ENCODE measurements at regions not wholly inside any gene's neighbourhood (a gene's known extent, or its start where the extent isn't known, plus 50 kb on each side); places are given as distances from the start of the nearest gene placed in this dataset.
A peak's percentile ranks its signal among the peaks of the same experiment; 100 is the strongest.

DNA sequence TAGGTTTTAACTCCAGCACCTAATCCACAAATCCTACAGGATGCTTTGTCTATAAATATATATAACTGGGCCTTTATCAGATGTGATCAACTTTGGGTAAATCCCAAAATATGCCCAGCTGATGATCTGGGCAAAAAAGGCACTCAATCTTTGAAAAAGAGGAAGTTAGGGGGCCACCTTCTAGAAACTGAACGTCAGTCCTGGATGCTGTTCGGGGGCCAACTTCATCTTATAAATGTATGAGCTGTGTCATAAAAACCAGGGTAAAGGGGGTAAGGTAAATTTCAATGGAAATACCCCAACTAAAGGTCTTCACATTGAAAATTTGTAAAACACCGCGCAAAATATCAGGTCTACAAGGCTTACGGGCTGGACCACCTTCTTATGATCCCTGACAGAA, 264.4 kb upstream of the UBE2E2 start:
- no peaks in the 10 kb centered on the region for H3K4me1 Mint-ChIP-seq
- H3K36me3 Mint-ChIP-seq (ENCODE audit: low read depth), result no peaks in the 10 kb centered on the region
- H3K4me3 Mint-ChIP-seq, result no peak overlapping the region
- H3K27ac Mint-ChIP-seq, result no peak overlapping the region
- H3K9me3 Mint-ChIP-seq, result peaks cover 6% of the 10 kb centered on the region
- H3K27me3 Mint-ChIP-seq, result no peaks in the 10 kb centered on the region
- ATAC-seq (replicated peaks), result no peak

DNA sequence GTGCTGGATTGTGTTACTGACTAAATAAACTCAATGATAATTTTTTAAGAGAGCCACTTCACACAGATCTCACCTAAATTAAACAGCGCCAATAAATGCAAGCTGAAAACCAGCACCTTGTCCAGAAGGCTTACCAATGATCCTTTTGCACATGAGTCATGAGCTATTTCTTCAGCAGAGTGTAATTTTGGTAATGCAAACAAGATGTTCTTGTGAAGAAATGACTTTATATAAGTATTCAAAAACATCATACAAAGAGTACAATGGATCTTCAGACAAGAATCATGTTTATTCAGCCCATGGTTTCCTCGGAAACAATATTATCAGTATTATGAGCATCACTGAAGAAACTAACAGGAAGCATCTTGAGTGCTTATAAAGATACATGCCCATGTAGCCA, 263.8 kb upstream of the UBE2E2 start:
- Mint-ChIP-seq H3K9me3 (peaks cover 6% of the 10 kb centered on the region), H3K27ac (no peak overlapping the region), H3K27me3 (no peaks in the 10 kb centered on the region), H3K4me1 (no peaks in the 10 kb centered on the region), H3K4me3 (no peak overlapping the region), H3K36me3 (ENCODE audit: low read depth) (no peaks in the 10 kb centered on the region)
- no peak for ATAC-seq (replicated peaks)

DNA sequence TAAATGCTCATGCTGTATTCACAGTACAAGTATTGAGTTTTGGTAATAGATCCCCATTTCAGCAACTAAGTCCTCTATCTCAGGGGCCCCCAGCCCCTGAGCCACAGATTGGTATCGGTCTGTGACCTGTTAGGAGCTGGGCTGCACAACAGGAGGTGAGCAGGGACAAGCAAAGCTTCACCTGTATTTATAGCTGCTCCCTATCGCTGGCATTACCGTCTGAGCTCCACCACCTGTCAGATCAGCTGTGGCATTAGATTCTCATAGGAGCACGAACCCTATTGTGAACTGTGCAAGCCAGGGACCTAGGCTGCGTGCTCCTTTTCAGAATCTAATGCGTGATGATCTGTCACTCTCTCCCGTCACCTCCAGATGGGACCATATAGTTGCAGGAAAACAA, 262.8 kb upstream of the UBE2E2 start:
- H3K9me3 Mint-ChIP-seq, result peaks cover 7% of the 10 kb centered on the region
- no peak overlapping the region for H3K27ac Mint-ChIP-seq
- no peak for ATAC-seq (replicated peaks)
- no peak overlapping the region for H3K4me3 Mint-ChIP-seq
- no peaks in the 10 kb centered on the region for H3K27me3 Mint-ChIP-seq
- no peaks in the 10 kb centered on the region for H3K4me1 Mint-ChIP-seq
- no peaks in the 10 kb centered on the region for H3K36me3 Mint-ChIP-seq (ENCODE audit: low read depth)

DNA sequence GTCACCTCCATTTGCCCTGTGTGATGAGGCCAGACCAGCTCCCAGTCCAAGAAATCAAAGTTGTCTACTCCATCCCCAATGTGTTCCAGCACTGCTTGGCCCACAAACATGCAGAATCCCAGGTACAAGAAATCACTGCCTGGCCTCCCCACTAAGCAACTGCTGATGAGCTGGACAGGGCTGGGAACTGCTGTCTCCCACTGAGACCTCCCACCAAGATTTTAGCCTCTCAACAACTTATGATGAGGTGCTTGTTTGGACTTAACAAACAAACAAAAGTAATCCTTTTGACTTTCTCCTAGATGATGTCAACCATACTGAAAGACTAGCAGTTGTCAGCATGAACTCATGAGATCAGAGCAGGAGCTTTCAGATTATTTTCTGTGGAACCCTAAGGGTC, 260.1 kb upstream of the UBE2E2 start:
- Mint-ChIP-seq H3K4me1 (no peaks in the 10 kb centered on the region), H3K27ac (no peak overlapping the region), H3K9me3 (peaks cover 12% of the 10 kb centered on the region), H3K27me3 (no peaks in the 10 kb centered on the region), H3K36me3 (ENCODE audit: low read depth) (no peaks in the 10 kb centered on the region), H3K4me3 (no peak overlapping the region)
- ATAC-seq (replicated peaks), result no peak

DNA sequence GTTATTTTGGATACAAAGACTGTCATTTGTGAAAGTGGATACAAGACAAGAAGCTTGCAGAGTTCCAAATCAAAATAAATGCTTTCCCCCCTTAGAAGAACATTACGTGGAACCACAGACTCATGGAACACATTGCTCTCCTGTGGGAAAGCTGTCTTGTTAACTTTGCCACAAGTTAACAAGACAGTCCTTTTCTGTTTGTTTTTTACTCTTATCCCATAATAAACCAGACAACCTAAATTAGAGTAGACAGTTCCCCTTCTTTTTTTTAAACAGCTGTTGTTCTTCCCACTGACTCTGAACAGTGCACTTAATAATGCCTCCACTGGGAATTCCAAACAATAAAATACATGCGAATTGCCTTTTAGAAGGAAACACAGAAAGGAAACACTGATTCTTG, 255.3 kb upstream of the UBE2E2 start:
- no peaks in the 10 kb centered on the region for H3K27me3 Mint-ChIP-seq
- ATAC-seq (replicated peaks), result no peak
- H3K4me1 Mint-ChIP-seq, result no peaks in the 10 kb centered on the region
- peaks cover 7% of the 10 kb centered on the region for H3K9me3 Mint-ChIP-seq
- H3K27ac Mint-ChIP-seq, result no peak overlapping the region
- H3K36me3 Mint-ChIP-seq (ENCODE audit: low read depth), result no peaks in the 10 kb centered on the region
- no peak overlapping the region for H3K4me3 Mint-ChIP-seq

DNA sequence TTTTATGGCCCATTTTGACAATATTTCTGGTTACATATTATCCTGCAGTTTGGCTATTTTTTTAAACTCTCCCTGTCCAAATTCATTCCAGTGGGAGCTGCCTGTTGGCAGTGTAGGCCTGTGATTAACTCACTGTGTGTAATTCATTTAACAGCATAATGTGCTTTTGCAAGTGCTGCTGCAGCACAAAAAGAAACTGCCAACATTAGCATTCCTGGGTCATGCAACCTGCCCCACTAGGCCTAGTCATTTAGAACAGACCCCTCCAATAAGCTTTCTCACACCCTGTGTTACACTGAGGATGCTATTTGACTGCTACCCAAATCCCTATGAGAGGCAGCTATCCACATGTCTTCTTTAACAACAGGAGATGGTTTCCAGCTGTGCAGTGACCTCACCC, 251.2 kb upstream of the UBE2E2 start:
- Mint-ChIP-seq H3K27me3 (no peaks in the 10 kb centered on the region), H3K9me3 (peaks cover 4% of the 10 kb centered on the region), H3K27ac (no peak overlapping the region), H3K4me3 (no peak overlapping the region), H3K4me1 (no peaks in the 10 kb centered on the region), H3K36me3 (ENCODE audit: low read depth) (no peaks in the 10 kb centered on the region)
- no peak for ATAC-seq (replicated peaks)

DNA sequence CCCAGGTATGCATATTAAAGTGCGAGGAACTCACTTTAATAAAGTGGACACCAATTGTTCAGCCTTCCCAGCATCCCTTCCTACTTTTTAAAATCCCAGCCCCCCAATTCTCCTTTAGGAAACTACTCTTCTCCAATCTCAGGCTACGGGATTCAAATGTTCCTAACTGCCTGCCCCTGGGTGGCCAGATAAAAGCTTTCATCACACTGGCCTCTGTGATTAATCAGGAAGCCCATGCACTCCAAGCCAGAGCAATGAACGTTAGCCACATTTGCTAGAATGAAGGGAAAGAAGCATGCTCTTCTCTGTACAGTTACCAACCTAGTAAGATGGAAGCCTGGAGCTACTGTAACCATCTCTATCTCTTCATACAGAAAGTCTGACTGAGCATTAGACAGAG, 250.3 kb upstream of the UBE2E2 start:
- Mint-ChIP-seq H3K4me3 (no peak overlapping the region), H3K4me1 (no peaks in the 10 kb centered on the region)

DNA sequence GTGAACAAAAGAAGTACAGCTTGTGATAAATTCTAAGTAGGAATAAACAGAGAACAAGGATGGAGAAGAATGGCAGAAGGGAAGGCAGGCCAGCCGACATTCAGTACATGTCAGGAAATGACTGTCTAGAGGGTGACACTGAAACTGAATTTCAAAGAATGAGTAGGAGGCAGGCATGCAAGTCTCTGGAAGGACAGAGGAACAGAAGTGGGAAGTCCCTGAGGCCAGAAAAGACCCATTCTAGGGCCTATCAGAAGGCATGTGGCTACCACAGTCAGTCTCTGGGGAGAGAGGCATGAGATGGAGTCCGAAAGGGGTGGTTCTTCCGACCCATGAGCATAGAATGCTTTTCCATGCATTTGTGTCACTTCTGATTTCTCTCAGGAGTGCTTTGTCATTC, 243.5 kb upstream of the UBE2E2 start:
- H3K27me3 Mint-ChIP-seq, result no peaks in the 10 kb centered on the region
- ATAC-seq (replicated peaks), result peak; percentile 39

More for the DNA sequence above, 250.3 kb upstream of the UBE2E2 start:
- H3K9me3 Mint-ChIP-seq, result peaks cover 4% of the 10 kb centered on the region
- H3K27me3 Mint-ChIP-seq, result no peaks in the 10 kb centered on the region
- H3K27ac Mint-ChIP-seq, result no peak overlapping the region
- H3K36me3 Mint-ChIP-seq (ENCODE audit: low read depth), result no peaks in the 10 kb centered on the region
- no peak for ATAC-seq (replicated peaks)

DNA sequence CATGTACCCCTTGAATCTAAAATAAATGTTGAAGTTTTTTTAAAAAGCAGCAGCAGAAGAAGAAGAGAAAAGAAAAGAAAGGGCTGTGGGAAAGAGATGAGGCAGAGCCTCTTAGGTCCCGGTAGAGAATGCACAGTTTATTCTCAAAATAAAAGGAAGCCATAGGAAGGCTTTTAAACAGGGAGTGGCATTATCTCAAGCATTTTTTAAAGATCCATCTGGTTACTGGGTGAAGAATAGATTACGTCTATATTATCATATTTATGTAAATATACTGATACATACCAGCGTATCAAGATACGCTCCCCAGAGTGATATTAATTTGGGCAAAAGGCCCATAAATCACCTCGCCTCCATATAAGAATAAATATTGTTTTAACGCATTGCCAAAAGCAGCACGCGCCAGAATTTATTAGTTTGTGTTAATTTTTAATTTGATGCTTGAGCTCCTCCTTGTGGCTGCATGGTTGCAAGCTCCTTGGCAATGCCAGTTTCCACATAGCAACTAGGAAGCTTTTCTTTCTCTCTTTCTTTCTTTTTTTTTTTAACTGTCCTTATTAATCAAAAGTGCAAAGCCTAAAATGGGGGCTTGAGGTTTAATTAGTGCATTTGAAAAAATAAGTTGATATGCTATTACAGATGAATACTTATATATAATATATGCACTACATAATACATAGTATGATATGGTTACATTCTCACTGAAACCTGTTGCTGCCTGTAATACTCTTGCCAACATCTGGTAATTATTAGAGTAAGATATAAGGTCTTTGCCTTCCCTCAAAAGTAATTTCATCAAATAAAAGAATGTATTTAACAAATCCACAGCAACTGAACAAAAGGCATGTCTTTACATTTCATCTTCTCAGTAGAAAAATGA, 242.8 kb upstream of the UBE2E2 start:
- H3K4me1 Mint-ChIP-seq, result no peaks in the 10 kb centered on the region
- H3K27ac Mint-ChIP-seq, result no peak overlapping the region
- H3K36me3 Mint-ChIP-seq (ENCODE audit: low read depth), result no peaks in the 10 kb centered on the region
- no peaks in the 10 kb centered on the region for H3K27me3 Mint-ChIP-seq
- H3K4me3 Mint-ChIP-seq, result no peak overlapping the region
- ATAC-seq (replicated peaks), result no peak
- H3K9me3 Mint-ChIP-seq, result no peaks in the 10 kb centered on the region

More for the DNA sequence above, 243.5 kb upstream of the UBE2E2 start:
- Mint-ChIP-seq H3K9me3 (no peaks in the 10 kb centered on the region), H3K4me3 (no peak overlapping the region), H3K4me1 (no peaks in the 10 kb centered on the region), H3K36me3 (ENCODE audit: low read depth) (no peaks in the 10 kb centered on the region), H3K27ac (no peak overlapping the region)

DNA sequence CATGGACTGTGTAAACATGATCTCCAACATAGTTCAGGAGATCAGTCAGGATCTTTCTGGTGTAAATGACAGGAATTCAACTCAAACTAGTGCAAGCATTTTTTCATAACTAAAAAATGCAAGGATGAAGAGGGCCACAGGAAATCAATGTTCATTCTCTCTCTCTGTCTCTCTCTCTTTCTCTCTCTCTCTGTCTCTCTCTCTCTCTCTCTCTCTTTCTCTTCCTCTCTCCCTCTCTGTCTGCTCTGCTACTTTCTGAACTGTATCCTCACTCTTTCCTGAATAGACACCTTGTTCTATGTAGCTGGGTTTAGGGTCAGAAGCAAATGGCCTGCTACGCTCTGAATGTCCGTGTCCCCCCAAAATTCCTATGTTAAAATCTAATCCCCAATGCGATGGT, 240.9 kb upstream of the UBE2E2 start:
- Mint-ChIP-seq H3K27ac (no peak overlapping the region), H3K27me3 (no peaks in the 10 kb centered on the region), H3K36me3 (ENCODE audit: low read depth) (no peaks in the 10 kb centered on the region), H3K4me1 (no peaks in the 10 kb centered on the region), H3K9me3 (no peaks in the 10 kb centered on the region), H3K4me3 (no peak overlapping the region)
- ATAC-seq (replicated peaks), result no peak

DNA sequence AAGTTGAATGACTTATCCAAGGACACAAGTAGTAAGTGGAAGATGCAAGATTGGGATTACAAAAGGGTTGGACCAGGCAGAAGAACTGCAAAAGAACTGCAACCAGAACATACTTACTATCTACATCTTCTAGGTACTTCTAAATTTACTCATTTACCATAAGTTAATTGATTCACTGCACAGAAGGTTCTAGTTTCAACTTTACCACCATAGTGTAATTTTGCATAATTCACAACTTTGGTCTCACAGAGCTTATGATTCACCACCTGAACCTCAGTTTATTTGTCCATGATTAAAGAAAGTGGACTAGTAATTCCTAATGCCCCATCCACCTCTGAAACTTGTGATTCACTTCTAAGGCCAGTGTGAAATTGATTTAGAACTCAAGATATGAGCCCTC, 236.8 kb upstream of the UBE2E2 start:
- Mint-ChIP-seq H3K4me3 (no peak overlapping the region), H3K9me3 (peaks cover 3% of the 10 kb centered on the region), H3K27ac (no peak overlapping the region), H3K36me3 (ENCODE audit: low read depth) (no peaks in the 10 kb centered on the region), H3K27me3 (no peaks in the 10 kb centered on the region), H3K4me1 (no peaks in the 10 kb centered on the region)
- no peak for ATAC-seq (replicated peaks)

DNA sequence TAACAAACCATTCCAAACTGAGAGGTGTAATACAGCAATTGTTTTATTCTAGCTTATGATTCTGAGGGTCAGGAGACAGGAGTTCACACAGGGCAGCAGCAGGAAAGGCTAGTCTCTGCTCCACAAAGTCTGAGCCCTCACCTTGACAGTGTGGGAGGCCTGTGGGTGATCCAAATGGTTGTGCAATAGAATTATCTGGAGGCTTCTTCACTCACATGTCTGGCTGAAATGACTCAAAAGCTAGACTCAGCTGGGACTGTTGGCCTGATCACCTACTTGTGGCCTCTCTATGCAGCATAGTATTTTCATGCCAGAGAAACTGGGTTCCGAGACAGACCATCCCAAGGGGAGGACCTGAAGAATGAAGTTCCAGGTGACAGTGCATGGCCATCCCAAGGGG, 233.9 kb upstream of the UBE2E2 start:
- Mint-ChIP-seq H3K27ac (no peak overlapping the region), H3K4me3 (no peak overlapping the region), H3K9me3 (peaks cover 9% of the 10 kb centered on the region), H3K36me3 (ENCODE audit: low read depth) (no peaks in the 10 kb centered on the region), H3K27me3 (no peaks in the 10 kb centered on the region), H3K4me1 (no peaks in the 10 kb centered on the region)
- no peak for ATAC-seq (replicated peaks)

DNA sequence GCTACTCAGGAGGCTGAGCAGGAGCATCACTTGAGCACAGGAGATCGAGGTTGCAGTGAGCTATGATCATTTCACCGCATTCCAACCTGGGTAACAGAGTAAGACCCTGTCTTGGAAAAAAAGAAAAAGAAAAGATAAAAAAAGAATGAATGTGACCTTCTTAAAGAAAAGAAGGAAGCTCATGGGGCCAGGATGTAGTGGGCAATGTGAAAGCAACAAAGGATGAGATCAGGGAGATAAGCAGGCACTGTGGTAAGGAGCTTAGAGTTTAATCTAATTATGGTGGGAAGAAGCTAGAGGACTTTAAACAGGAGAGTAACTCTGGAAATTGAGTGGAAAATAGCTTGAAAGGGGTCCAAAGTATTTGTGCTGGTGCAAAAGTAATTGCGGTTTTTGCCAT, 231.6 kb upstream of the UBE2E2 start:
- H3K9me3 Mint-ChIP-seq, result peaks cover 9% of the 10 kb centered on the region
- ATAC-seq (replicated peaks), result no peak
- H3K36me3 Mint-ChIP-seq (ENCODE audit: low read depth), result no peaks in the 10 kb centered on the region
- no peak overlapping the region for H3K4me3 Mint-ChIP-seq
- no peaks in the 10 kb centered on the region for H3K27me3 Mint-ChIP-seq
- H3K27ac Mint-ChIP-seq, result no peak overlapping the region
- no peaks in the 10 kb centered on the region for H3K4me1 Mint-ChIP-seq

DNA sequence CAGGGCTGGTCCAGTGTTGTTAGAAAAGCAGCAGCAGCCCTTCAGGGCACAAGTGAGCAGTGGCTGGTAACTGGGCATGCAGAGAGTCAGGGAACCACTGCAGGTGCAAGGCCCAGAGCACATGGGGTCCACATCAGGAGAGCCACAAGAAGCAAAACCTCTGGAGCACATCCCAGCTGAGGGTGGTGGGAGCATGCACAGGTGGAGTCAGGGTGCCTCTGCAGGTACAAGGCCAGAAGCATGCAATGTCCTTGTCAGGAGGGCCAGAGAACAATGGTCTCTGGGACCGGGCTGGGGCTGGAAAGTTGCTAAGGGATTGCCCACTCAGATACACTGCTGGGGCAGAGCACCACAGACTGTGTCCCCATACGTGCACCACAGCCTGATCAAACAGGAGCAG, 226.1 kb upstream of the UBE2E2 start:
- no peak for ATAC-seq (replicated peaks)
- Mint-ChIP-seq H3K27me3 (no peaks in the 10 kb centered on the region), H3K9me3 (peaks cover 7% of the 10 kb centered on the region), H3K36me3 (ENCODE audit: low read depth) (no peaks in the 10 kb centered on the region), H3K4me1 (no peaks in the 10 kb centered on the region), H3K4me3 (no peak overlapping the region), H3K27ac (no peak overlapping the region)

DNA sequence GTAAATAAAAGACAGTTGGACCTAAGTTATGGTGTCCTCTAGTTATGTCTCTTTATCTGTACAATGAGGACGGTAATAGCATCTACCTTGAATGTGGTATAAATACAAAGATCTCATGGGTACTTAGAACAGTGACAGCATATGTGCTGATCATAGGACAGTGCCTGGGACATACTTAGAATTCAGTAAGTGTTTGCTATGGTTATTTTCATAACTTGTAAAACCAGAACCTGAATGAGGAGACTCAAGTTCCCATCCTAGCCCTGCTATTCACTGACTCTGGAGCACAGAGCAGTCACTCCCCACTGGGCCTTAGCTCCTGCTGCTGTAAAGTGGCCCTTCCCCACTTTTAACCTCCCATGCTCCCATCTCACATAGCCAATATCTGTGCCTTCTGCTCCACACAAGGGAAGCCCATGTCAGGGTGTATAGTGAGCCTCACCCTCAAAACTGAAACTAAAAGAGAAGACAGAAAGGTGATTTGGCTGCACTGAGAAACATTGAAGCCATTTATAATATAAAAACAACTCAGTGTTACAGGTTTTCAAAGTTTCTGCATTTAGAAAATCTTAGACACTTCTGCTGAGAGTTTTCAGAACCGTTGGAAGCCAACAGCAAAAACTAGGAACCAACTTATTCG, 225.4 kb upstream of the UBE2E2 start:
- no peak for ATAC-seq (replicated peaks)
- Mint-ChIP-seq H3K27me3 (no peaks in the 10 kb centered on the region), H3K27ac (no peak overlapping the region), H3K9me3 (peaks cover 7% of the 10 kb centered on the region), H3K4me3 (no peak overlapping the region), H3K36me3 (ENCODE audit: low read depth) (no peaks in the 10 kb centered on the region), H3K4me1 (no peaks in the 10 kb centered on the region)

All from activated T-helper 17 cell treated with anti-CD3 and anti-CD28 coated beads, Interleukin-2, amount 50 U/mL, for 72 hours (primary cell).